Thyroid gland (tissue), 4 donors: ENCODE measurements at regions not wholly inside any gene's neighbourhood (a gene's known extent, or its start where the extent isn't known, plus 50 kb on each side); places are given as distances from the start of the nearest gene placed in this dataset.

Source experiments
- DNase-seq, 2 donors: peaks; one replicate each; pipeline ENCODE4 v3.0.0-alpha.2; 2019
- H3K27ac ChIP-seq, 3 donors: fragments of 200-600 bp; sonication (generic); 1 replicate in 2 of 3; 2 replicates in 1 of 3; pipeline ENCODE4 v1.5.1; 2016 to 2019; ENCODE audit warnings: mild to moderate bottlenecking in 1 of 3, moderate library complexity in 1 of 3
- H3K27me3 ChIP-seq: fragments of 200-600 bp; sonication (generic); one replicate; pipeline ENCODE4 v1.5.1; 2019
- H3K36me3 ChIP-seq, 2 donors: fragments of 200-600 bp; sonication (generic); one replicate each; pipeline ENCODE4 v1.5.1; 2016 to 2019
- H3K4me1 ChIP-seq, 2 donors: fragments of 200-600 bp; sonication (generic); one replicate each; pipeline ENCODE4 v1.5.1; 2017 to 2019
- H3K4me3 ChIP-seq, 3 donors: fragments of 200-600 bp; sonication (generic); replicated peaks in 1 of 3; 1 replicate in 2 of 3; 2 replicates in 1 of 3; pipeline ENCODE4 v1.5.1; 2016; ENCODE audit warnings: mild to moderate bottlenecking in 1 of 3
- H3K9me3 ChIP-seq: fragments of 200-600 bp; sonication (generic); one replicate; pipeline ENCODE4 v1.5.1; 2017
- CTCF ChIP-seq, 6 experiments: fragments of 200-600 bp in 3 of 6; fragments of 450-650 bp in 3 of 6; sonication (generic) in 3 of 6; IDR thresholded peaks; one replicate each; pipeline ENCODE4 v1.5.1; 2016 to 2019; ENCODE audit warnings: antibody characterized with exemption in 6 of 6, mild to moderate bottlenecking in 2 of 6, inconsistent platforms in 1 of 6, moderate library complexity in 1 of 6
- POLR2A ChIP-seq, 2 donors: fragments of 450-650 bp; IDR thresholded peaks; one replicate each; pipeline ENCODE4 v1.6.1; 2017; ENCODE audit warnings: antibody characterized with exemption in 2 of 2, mild to moderate bottlenecking in 2 of 2, moderate library complexity in 1 of 2
- WGBS, 2 donors: methylation state at CpG; one replicate each; pipeline ENCODE4 v1.1.5; 2017; 5-methylcytosine and 5-hydroxymethylcytosine counted together
- intact Hi-C: fragments of 100-400 bp; cut with DNase I; formaldehyde crosslinking; loops from one replicate; pipeline ENCODE4 v1.15.1; 2023

GRCh38 chr18:47748093-47748796 is 182.2 kb downstream of the SMAD2 start:
- no peak for DNase-seq
- no peak overlapping the region for H3K27ac ChIP-seq
- H3K36me3 ChIP-seq, result no peaks in the 10 kb centered on the region
- H3K9me3 ChIP-seq, result no peaks in the 10 kb centered on the region
- peaks cover 0 to 3% of the 10 kb centered on the region in 2 donors for H3K4me1 ChIP-seq
- TF ChIP-seq POLR2A (IDR thresholded peaks at IDR 0.05), result no peak
- TF ChIP-seq CTCF (IDR thresholded peaks at IDR 0.05), result no peak
- intact Hi-C loops, result loop anchor here (5.0 kb wide), 1 partner anchor 151 kb away; no protein-coding TSS in a partner anchor
- 68 to 74% methylated on average over 16 to 21 of the region's 23 CpGs for WGBS, 2 donors
- H3K27me3 ChIP-seq, result no peaks in the 10 kb centered on the region
- H3K4me3 ChIP-seq, result no peak overlapping the region

- no peak for DNase-seq
- Histone ChIP-seq H3K27me3 (no peaks in the 10 kb centered on the region), H3K36me3 (no peaks in the 10 kb centered on the region), H3K9me3 (no peaks in the 10 kb centered on the region), H3K27ac (no peak overlapping the region), H3K4me1 (peaks cover 0 to 3% of the 10 kb centered on the region in 2 donors), H3K4me3 (no peak overlapping the region)
- intact Hi-C loops, result loop anchor here (5.0 kb wide), 1 partner anchor 150 kb away; no protein-coding TSS in a partner anchor
- no peak for TF ChIP-seq CTCF (IDR thresholded peaks at IDR 0.05)
- no peak for TF ChIP-seq POLR2A (IDR thresholded peaks at IDR 0.05)
- 90 to 97% methylated on average over 12 of the region's 12 CpGs for WGBS, 2 donors
Observed at GRCh38 chr18:47747260-47747795, 183.1 kb downstream of the SMAD2 start.

GRCh38 chr18:47746615-47747014 is 183.8 kb downstream of the SMAD2 start:
- no peak for DNase-seq
- Histone ChIP-seq H3K4me1 (peaks cover 0 to 3% of the 10 kb centered on the region in 2 donors), H3K27me3 (no peaks in the 10 kb centered on the region), H3K9me3 (no peaks in the 10 kb centered on the region), H3K27ac (no peak overlapping the region), H3K36me3 (no peaks in the 10 kb centered on the region), H3K4me3 (no peak overlapping the region)
- TF ChIP-seq POLR2A (IDR thresholded peaks at IDR 0.05) (no peak), CTCF (IDR thresholded peaks at IDR 0.05) (no peak)
- intact Hi-C loops, result loop anchor here (5.0 kb wide), 1 partner anchor 149 kb away; no protein-coding TSS in a partner anchor
- WGBS, 2 donors, result 84 to 87% methylated on average over 4 of the region's 4 CpGs

GRCh38 chr18:47745227-47745626 is 185.2 kb downstream of the SMAD2 start:
- H3K4me1 ChIP-seq, result peaks cover 0 to 3% of the 10 kb centered on the region in 2 donors
- H3K36me3 ChIP-seq, result no peaks in the 10 kb centered on the region
- WGBS, 2 donors, result 91 to 92% methylated on average over 4 of the region's 4 CpGs
- no peak overlapping the region for H3K27ac ChIP-seq
- H3K9me3 ChIP-seq, result no peaks in the 10 kb centered on the region
- H3K27me3 ChIP-seq, result no peaks in the 10 kb centered on the region
- intact Hi-C loops, result loop anchor here (5.0 kb wide), 1 partner anchor 148 kb away; no protein-coding TSS in a partner anchor
- no peak overlapping the region for H3K4me3 ChIP-seq
- TF ChIP-seq CTCF (IDR thresholded peaks at IDR 0.05) (no peak), POLR2A (IDR thresholded peaks at IDR 0.05) (no peak)
- DNase-seq, result no peak

- no peak for DNase-seq
- H3K27ac ChIP-seq, result no peak overlapping the region
- H3K9me3 ChIP-seq, result no peaks in the 10 kb centered on the region
- 95 to 96% methylated on average over 4 of the region's 4 CpGs for WGBS, 2 donors
- no peaks in the 10 kb centered on the region for H3K4me1 ChIP-seq
- TF ChIP-seq POLR2A (IDR thresholded peaks at IDR 0.05) (no peak), CTCF (IDR thresholded peaks at IDR 0.05) (no peak)
- intact Hi-C loops, result no loop called here
- H3K4me3 ChIP-seq, result no peak overlapping the region
- H3K27me3 ChIP-seq, result no peaks in the 10 kb centered on the region
- H3K36me3 ChIP-seq, result no peaks in the 10 kb centered on the region
Observed at GRCh38 chr18:47737956-47738355, 192.5 kb downstream of the SMAD2 start.
